HEK293 (cell line): ENCODE measurements at regions not wholly inside any gene's neighbourhood (a gene's known extent, or its start where the extent isn't known, plus 50 kb on each side); places are given as distances from the start of the nearest gene placed in this dataset.

Source experiments
- CTCF ChIA-PET: fragments of 350-600 bp; formaldehyde crosslinking; extraction: SDS; loops from one replicate; lab custom pipeline; 2021; ENCODE audit warnings: antibody characterized with exemption; lab: Yijun Ruan, JAX
- POLR2A ChIA-PET: fragments of 300-600 bp; formaldehyde crosslinking; extraction: SDS; loops from one replicate; lab custom pipeline; 2020; ENCODE audit warnings: antibody characterized with exemption, inconsistent platforms; lab: Yijun Ruan, JAX
- H3K27ac ChIP-seq: fragments of 200-500 bp; sonication (Bioruptor generic); 2 replicates; pipeline ENCODE4 v1.5.1; 2014; ENCODE audit warnings: low read depth, low read length, control low read depth, inconsistent platforms; ENCODE audit errors: extremely low read depth
- H3K36me3 ChIP-seq, 2 experiments: fragments of 200-500 bp in 1 of 2; sonication (Bioruptor generic) in 1 of 2; 1 replicate in 1 of 2; 2 replicates in 1 of 2; pipeline ENCODE4 v1.5.1; 2014 to 2017; ENCODE audit warnings: inconsistent platforms in 2 of 2, low read length in 2 of 2; ENCODE audit not compliant: control insufficient read depth in 2 of 2, insufficient read depth in 1 of 2
- H3K4me1 ChIP-seq: fragments of 200-500 bp; sonication (Bioruptor generic); 2 replicates; pipeline ENCODE4 v1.5.1; 2014; ENCODE audit warnings: mild to moderate bottlenecking, low read length, inconsistent platforms; ENCODE audit not compliant: control insufficient read depth, insufficient read depth
- H3K4me3 ChIP-seq: 2 replicates; pipeline ENCODE4 v1.5.1; 2011; ENCODE audit warnings: low read depth, mild to moderate bottlenecking, control low read depth, low read length, moderate library complexity
- H3K9me3 ChIP-seq: fragments of 200-500 bp; sonication (Bioruptor generic); 2 replicates; pipeline ENCODE4 v1.5.1; 2014; ENCODE audit warnings: low read depth, low read length, inconsistent platforms; ENCODE audit not compliant: control insufficient read depth, insufficient read depth
- EGR2 ChIP-seq: fragments of 450-650 bp; formaldehyde crosslinking; IDR thresholded peaks from 2 replicates; pipeline ENCODE4 v1.5.1; 2016; ENCODE audit warnings: low read depth, missing biosample characterization, missing genetic modification characterization
- KLF17 ChIP-seq: fragments of 450-650 bp; formaldehyde crosslinking; IDR thresholded peaks from 2 replicates; pipeline ENCODE4 v1.5.1; 2016; ENCODE audit warnings: missing biosample characterization, missing genetic modification characterization
- PRDM2 ChIP-seq: fragments of 450-650 bp; formaldehyde crosslinking; IDR thresholded peaks from 2 replicates; pipeline ENCODE4 v1.5.1; 2016; ENCODE audit warnings: missing biosample characterization, missing genetic modification characterization, borderline replicate concordance
- TCF7L2 ChIP-seq: IDR thresholded peaks from 2 replicates; pipeline ENCODE4 v1.6.1; 2011; ENCODE audit warnings: low read depth, mild to moderate bottlenecking, inconsistent platforms, low read length, moderate library complexity, borderline replicate concordance
- ZBTB20 ChIP-seq: fragments of 450-650 bp; formaldehyde crosslinking; IDR thresholded peaks from 2 replicates; pipeline ENCODE4 v1.5.1; 2016; ENCODE audit warnings: missing biosample characterization, missing genetic modification characterization
- ZBTB44 ChIP-seq: fragments of 450-650 bp; IDR thresholded peaks from 2 replicates; pipeline ENCODE4 v1.5.1; 2018; ENCODE audit warnings: missing biosample characterization, mild to moderate bottlenecking, missing genetic modification characterization
- ZBTB49 ChIP-seq: fragments of 450-650 bp; formaldehyde crosslinking; IDR thresholded peaks from 2 replicates; pipeline ENCODE4 v1.5.1; 2016; ENCODE audit warnings: missing biosample characterization, missing genetic modification characterization, low read depth
- ZBTB8A ChIP-seq: fragments of 450-650 bp; formaldehyde crosslinking; IDR thresholded peaks from 2 replicates; pipeline ENCODE4 v1.5.1; 2016; ENCODE audit warnings: missing biosample characterization, missing genetic modification characterization
- ZNF114 ChIP-seq: fragments of 450-650 bp; formaldehyde crosslinking; IDR thresholded peaks from 2 replicates; pipeline ENCODE4 v1.5.0; 2017; ENCODE audit warnings: missing biosample characterization, missing genetic modification characterization
- ZNF133 ChIP-seq: fragments of 450-650 bp; formaldehyde crosslinking; IDR thresholded peaks from 2 replicates; pipeline ENCODE4 v1.5.1; 2016; ENCODE audit warnings: missing biosample characterization, missing genetic modification characterization
- ZNF184 ChIP-seq: fragments of 450-650 bp; IDR thresholded peaks from 2 replicates; pipeline ENCODE4 v1.5.1; 2018; ENCODE audit warnings: missing biosample characterization, mild to moderate bottlenecking, missing genetic modification characterization
- ZNF211 ChIP-seq: fragments of 450-650 bp; formaldehyde crosslinking; IDR thresholded peaks from 2 replicates; pipeline ENCODE4 v1.5.1; 2016; ENCODE audit warnings: low read depth, missing biosample characterization, missing genetic modification characterization
- ZNF214 ChIP-seq: fragments of 450-650 bp; formaldehyde crosslinking; IDR thresholded peaks from 2 replicates; pipeline ENCODE4 v1.5.1; 2017; ENCODE audit warnings: missing biosample characterization, mild to moderate bottlenecking, missing genetic modification characterization, borderline replicate concordance
- ZNF221 ChIP-seq: fragments of 450-650 bp; formaldehyde crosslinking; IDR thresholded peaks from 2 replicates; pipeline ENCODE4 v1.5.1; 2017; ENCODE audit warnings: missing biosample characterization, missing genetic modification characterization, borderline replicate concordance
- ZNF266 ChIP-seq: fragments of 450-650 bp; formaldehyde crosslinking; IDR thresholded peaks from 2 replicates; pipeline ENCODE4 v1.5.1; 2016; ENCODE audit warnings: missing biosample characterization, missing genetic modification characterization, low read depth
- ZNF292 ChIP-seq: fragments of 450-650 bp; formaldehyde crosslinking; IDR thresholded peaks from 2 replicates; pipeline ENCODE4 v1.5.1; 2016; ENCODE audit warnings: low read depth, missing biosample characterization, missing genetic modification characterization, borderline replicate concordance
- ZNF416 ChIP-seq: fragments of 450-650 bp; formaldehyde crosslinking; IDR thresholded peaks from 2 replicates; pipeline ENCODE4 v1.5.1; 2016; ENCODE audit warnings: missing biosample characterization, missing genetic modification characterization
- ZNF510 ChIP-seq: fragments of 450-650 bp; formaldehyde crosslinking; IDR thresholded peaks from 2 replicates; pipeline ENCODE4 v1.5.1; 2018; ENCODE audit warnings: mild to moderate bottlenecking, missing genetic modification characterization, missing biosample characterization; ENCODE audit not compliant: insufficient replicate concordance
- ZNF621 ChIP-seq: fragments of 450-650 bp; formaldehyde crosslinking; IDR thresholded peaks from 2 replicates; pipeline ENCODE4 v1.5.1; 2017; ENCODE audit warnings: missing biosample characterization, missing genetic modification characterization
- ZNF677 ChIP-seq: fragments of 450-650 bp; IDR thresholded peaks from 2 replicates; pipeline ENCODE4 v1.5.0; 2018; ENCODE audit warnings: missing biosample characterization, mild to moderate bottlenecking, missing genetic modification characterization, moderate library complexity
- ZNF692 ChIP-seq: fragments of 450-650 bp; formaldehyde crosslinking; IDR thresholded peaks from 2 replicates; pipeline ENCODE4 v1.5.1; 2016; ENCODE audit warnings: missing biosample characterization, missing genetic modification characterization
- ZNF785 ChIP-seq: fragments of 450-650 bp; formaldehyde crosslinking; IDR thresholded peaks from 2 replicates; pipeline ENCODE4 v1.5.1; 2016; ENCODE audit warnings: missing biosample characterization, missing genetic modification characterization
- ZNF792 ChIP-seq: fragments of 450-650 bp; formaldehyde crosslinking; IDR thresholded peaks from 2 replicates; pipeline ENCODE4 v1.5.1; 2016; ENCODE audit warnings: missing biosample characterization, missing genetic modification characterization

GRCh38 chr5:161098516-161098915 is 246.5 kb upstream of the ATP10B start (continued):
- no peak for TF ChIP-seq PRDM2 (tag by site-specific recombination)
- no peak for TF ChIP-seq ZNF184 (tag by site-specific recombination)
- no peak for TF ChIP-seq ZNF211 (tag by site-specific recombination)
- no peak for TF ChIP-seq TCF7L2
- TF ChIP-seq ZBTB20: no peak
- no peak for TF ChIP-seq ZNF677
- no peak for TF ChIP-seq EGR2 (tag by site-specific recombination)

- no peak overlapping the region for H3K4me3 ChIP-seq
- TF ChIP-seq ZNF292 (tag by site-specific recombination) (no peak), ZNF510 (no peak), ZBTB20 (no peak), ZBTB44 (no peak), ZBTB49 (no peak), ZBTB8A (tag by site-specific recombination) (no peak), ZNF114 (tag by site-specific recombination) (no peak)
- no peak overlapping the region for H3K27ac ChIP-seq
- CTCF ChIA-PET: interaction anchor here (0.5 kb wide), 1 partner anchor 12 kb away, joined by 3 read pairs; no protein-coding TSS in a partner anchor
- no peaks in the 10 kb centered on the region for H3K9me3 ChIP-seq
- H3K36me3 ChIP-seq: no peaks in the 10 kb centered on the region
- POLR2A ChIA-PET: no interaction called here
- H3K4me1 ChIP-seq: no peaks in the 10 kb centered on the region
Observed at GRCh38 chr5:161096581-161096980, 244.6 kb upstream of the ATP10B start.

GRCh38 chr5:161095953-161096352 is 243.9 kb upstream of the ATP10B start:
- POLR2A ChIA-PET: no interaction called here
- CTCF ChIA-PET: no interaction called here
- no peak for TF ChIP-seq ZNF133 (tag by site-specific recombination)
- TF ChIP-seq ZNF621: no peak
- no peak for TF ChIP-seq ZNF677
- no peak for TF ChIP-seq ZNF221 (tag by site-specific recombination)
- TF ChIP-seq ZNF266: no peak
- no peak for TF ChIP-seq ZNF785 (tag by site-specific recombination)
- no peak for TF ChIP-seq KLF17 (tag by site-specific recombination)
- no peak for TF ChIP-seq ZNF792 (tag by site-specific recombination)
- TF ChIP-seq ZNF416 (tag by site-specific recombination): no peak
- no peak for TF ChIP-seq ZNF692 (tag by site-specific recombination)
- TF ChIP-seq ZNF214 (tag by site-specific recombination): no peak

More at GRCh38 chr5:161095953-161096352, 243.9 kb upstream of the ATP10B start:
- Histone ChIP-seq H3K27ac (no peak overlapping the region), H3K9me3 (no peaks in the 10 kb centered on the region), H3K4me1 (no peaks in the 10 kb centered on the region), H3K36me3 (no peaks in the 10 kb centered on the region), H3K4me3 (no peak overlapping the region)
